GM21360 (cell line): ENCODE measurements at regions not wholly inside any gene's neighbourhood (a gene's known extent, or its start where the extent isn't known, plus 50 kb on each side); places are given as distances from the start of the nearest gene placed in this dataset.

Experiments
- ATAC-seq: cut with Tn5 transposase; IDR thresholded peaks from one replicate; pipeline ENCODE4 v1.9.1; 2021; ENCODE audit warnings: mild to moderate bottlenecking, moderate library complexity; ENCODE audit not compliant: unreplicated experiment

GRCh38 chr6:113564371-113565171 is 292.6 kb upstream of the MARCKS start:
- ATAC-seq = peak; percentile 83

GRCh38 chr6:113565306-113565705 is 291.8 kb upstream of the MARCKS start:
- ATAC-seq = no peak

DNA sequence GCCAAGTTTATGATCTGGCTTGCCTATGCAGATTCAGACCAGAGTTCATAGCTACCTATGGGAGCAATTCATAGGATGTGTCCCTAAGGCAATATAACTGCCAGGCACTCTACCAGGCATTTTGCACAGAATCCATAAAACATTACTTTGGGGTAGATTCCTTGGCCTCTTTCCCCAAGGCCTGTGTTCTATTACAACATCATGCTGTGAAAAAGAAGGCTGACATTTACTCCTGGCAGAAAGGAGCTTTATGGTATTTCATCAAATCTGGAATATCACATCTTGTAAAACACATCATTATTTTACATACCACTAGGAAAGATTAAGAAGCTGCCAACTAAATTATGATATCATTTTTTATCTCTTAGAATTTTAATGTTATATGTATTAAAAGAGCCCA is 287.0 kb upstream of the MARCKS start:
- ATAC-seq = no peak

GRCh38 chr6:113570641-113571040 is 286.5 kb upstream of the MARCKS start:
- no peak for ATAC-seq

DNA sequence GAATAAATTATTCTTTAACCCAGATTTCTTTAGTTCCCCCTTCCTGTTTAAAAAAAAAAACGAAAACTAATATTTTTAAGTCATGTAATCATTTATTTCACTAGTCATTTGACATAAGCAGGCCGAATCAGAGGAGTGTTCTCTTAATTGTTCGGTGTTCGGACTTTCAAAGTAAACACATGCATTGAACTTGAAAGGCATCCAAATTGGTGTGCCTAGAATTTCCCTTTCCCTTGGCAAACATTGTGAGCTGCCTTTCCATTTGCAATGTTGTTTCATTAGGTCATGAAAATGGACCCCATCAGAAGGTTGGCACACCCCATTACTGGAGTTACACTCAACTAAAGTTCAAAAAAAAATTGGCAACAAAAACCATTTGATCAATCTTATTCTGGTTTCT is 283.0 kb upstream of the MARCKS start:
- ATAC-seq = no peak

DNA sequence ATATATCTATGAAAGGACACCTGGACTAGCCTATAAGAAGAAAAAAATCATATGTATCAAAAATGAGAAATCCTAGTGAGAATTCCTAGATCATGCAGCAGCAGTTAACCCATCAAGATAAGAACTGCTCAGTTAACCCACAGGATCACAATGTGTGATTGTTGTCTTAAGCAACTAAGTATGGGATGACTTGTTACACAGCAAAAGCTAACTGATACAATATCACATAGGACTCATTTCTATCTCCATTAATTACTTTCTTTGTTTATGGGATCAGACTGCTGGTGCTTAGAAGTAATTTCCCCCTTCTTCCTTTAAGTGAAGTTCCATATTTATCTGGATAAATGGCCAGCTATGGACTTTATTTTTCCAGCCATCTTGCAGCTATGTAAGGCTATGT is 280.8 kb upstream of the MARCKS start:
- no peak for ATAC-seq

- no peak for ATAC-seq
These were observed 278.5 kb upstream of the MARCKS start for GRCh38 chr6:113578691-113579090.

GRCh38 chr6:113584767-113585166 is 272.4 kb upstream of the MARCKS start:
- no peak for ATAC-seq

DNA sequence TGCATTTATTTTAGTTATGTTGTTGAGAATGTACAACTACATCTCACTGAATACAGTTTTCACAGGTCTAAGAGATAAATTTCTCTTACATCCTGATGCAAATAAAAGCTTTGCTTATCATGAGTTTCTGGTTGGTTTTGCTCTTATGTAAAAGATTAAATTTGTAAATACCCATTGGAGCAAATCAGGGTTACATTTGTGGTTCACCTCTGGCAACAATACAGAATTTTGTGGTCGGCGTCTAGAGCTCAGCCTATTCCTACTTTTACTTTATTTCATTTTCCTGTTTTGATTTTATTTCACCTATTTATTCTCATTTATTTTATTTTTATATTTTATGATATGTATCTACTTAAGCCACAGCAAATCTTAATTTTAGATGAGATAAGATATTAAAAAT is 271.9 kb upstream of the MARCKS start:
- no peak for ATAC-seq

- ATAC-seq = no peak
These were observed 270.6 kb upstream of the MARCKS start for GRCh38 chr6:113586413-113587077.

DNA sequence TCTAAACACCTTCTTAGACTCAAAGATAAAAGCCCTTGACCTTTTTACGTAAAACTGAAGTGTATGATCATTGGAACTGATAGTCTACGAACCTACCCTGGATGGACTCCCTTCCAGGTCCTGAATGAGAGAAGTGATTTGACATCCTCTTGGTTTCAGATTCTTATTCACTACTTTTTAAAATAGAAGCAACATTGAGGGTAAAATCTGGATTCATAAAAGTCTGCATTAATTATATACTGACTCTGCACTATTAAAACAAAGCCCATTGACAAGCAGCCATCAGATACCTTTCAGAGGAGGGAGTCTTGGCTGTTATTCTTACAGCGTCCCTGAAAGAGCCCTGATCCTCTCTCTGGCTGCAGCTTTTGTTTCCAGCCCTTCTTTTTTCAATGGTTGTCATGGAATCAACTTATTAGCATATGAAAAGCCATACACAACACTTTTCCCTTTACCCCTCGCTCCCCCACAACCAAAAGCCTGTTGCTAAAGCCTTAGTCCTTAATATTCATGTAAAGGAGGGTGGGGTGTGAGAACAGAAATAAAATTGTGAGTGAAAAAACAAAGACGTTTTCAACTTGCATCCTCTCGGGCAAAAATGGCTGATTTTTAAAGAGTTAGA is 270.0 kb upstream of the MARCKS start:
- no peak for ATAC-seq

DNA sequence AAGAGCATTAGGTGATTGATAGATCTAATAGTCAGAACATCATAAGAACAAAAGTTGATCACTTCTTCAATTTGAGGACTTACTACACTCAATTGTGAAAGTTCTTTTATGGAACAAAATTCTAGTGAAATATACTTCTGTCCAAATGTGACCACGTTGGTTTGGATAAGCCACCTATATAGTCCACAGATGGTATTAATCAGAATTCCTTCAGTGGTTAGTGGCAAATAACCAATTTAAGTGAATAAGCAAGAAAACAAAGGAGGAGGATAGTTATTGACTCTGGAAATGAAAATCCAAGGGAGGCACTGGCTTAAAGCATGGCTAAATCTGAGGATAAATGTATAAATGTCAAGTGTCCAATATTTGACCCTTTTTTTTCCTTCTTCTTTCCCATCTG is 268.5 kb upstream of the MARCKS start:
- ATAC-seq = no peak

GRCh38 chr6:113591896-113592827 is 265.0 kb upstream of the MARCKS start:
- no peak for ATAC-seq

DNA sequence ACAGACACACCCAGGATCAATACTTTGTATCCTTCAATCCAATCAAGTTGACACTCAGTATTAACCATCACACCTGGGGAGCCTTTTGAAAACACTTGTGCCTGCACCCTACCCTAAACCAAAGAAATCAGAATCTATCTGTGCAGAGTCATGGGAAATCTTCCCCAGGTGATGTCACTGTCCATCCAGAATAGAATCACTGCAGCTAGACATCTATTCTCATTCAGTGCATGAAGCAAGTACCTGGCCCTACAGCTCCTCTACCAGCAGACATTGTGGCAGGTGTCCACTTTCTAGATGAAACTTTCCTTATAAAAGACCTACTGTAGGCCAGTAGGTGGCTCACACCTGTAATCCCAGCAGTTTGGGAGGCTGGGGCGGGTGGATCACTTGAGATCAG is 262.4 kb upstream of the MARCKS start:
- ATAC-seq = no peak

GRCh38 chr6:113595911-113596376 is 261.2 kb upstream of the MARCKS start:
- no peak for ATAC-seq

GRCh38 chr6:113596387-113597230 is 260.5 kb upstream of the MARCKS start:
- ATAC-seq = no peak

DNA sequence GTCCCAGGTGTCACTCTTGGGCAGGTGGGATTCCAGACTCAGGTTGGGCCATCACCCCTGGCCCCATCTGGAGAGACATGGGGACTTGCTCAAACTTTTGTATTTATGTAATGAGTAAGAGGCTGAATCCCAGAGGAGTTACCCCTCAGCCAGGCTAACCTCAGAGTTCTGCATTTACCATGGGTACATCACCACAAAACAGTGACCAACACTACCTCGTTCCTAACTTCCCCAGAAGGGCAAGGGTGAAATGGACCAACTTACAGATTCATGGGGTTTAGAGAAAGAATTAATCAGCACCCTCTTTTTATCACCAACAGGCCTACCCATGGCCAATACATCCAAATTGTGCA is 259.9 kb upstream of the MARCKS start:
- no peak for ATAC-seq

GRCh38 chr6:113598786-113599185 is 258.4 kb upstream of the MARCKS start:
- no peak for ATAC-seq

DNA sequence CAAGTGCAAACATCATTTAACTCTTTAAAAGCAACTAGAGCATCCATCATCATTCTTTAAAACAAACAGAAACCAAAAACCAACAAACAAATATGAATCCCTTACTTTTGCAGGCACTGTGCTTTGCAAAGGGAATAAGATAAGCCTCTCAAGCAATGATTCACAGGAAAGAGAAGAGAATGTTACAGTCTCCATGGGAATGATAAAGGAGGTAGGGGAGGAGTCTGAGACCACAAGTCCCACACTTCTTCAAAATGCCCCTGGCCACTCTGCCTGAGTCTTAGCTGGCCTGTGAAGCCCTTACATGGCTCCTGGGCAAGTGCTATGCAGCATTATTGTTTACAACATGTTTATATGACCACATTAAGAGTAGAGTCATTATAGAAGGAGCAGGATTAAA is 257.7 kb upstream of the MARCKS start:
- ATAC-seq = no peak
